SW 1271 (cell line): ENCODE measurements at regions not wholly inside any gene's neighbourhood (a gene's known extent, or its start where the extent isn't known, plus 50 kb on each side); places are given as distances from the start of the nearest gene placed in this dataset.

Source experiments
- DNase-seq, 2 experiments: peaks; one replicate each; lab custom pipeline; 2025; lab: John Stamatoyannopoulos, UW

GRCh38 chr6:170083236-170084051, 207.4 kb downstream of the DLL1 start:
- no peak for DNase-seq

DNA sequence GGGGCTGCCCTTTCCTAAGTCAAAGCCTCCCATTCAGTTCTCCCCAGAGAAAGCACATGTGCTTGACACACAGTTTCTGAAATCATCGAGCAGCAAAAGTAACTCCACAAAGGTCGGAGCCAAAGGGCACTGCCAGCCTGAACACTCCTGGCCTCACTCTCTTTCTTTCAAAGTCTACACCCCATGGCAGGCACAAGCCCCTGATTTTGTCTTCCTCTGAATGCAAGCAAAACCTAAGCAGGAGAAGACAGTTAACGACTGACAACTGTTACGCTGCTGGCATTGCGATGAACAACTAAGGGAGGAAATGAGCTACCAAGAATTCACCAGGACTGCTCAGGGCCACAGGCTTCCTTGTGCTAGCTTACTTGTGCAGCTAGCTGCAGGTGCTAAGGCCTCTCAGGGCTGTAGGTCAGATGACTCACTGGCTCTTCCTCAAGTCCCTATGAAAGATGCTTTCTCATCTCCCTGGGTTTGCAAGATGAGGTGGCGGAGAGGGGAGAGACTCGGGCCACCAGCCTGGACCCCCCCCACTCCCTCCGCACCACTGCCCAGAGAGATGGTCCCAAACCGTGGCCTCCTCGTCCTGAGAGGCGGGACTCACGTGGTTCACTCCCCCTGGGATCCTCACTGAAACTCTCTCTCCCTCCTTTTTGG, 208.2 kb downstream of the DLL1 start:
- DNase-seq: no peak

- DNase-seq: no peak
Measured at GRCh38 chr6:170082067-170082466, 208.8 kb downstream of the DLL1 start.

DNA sequence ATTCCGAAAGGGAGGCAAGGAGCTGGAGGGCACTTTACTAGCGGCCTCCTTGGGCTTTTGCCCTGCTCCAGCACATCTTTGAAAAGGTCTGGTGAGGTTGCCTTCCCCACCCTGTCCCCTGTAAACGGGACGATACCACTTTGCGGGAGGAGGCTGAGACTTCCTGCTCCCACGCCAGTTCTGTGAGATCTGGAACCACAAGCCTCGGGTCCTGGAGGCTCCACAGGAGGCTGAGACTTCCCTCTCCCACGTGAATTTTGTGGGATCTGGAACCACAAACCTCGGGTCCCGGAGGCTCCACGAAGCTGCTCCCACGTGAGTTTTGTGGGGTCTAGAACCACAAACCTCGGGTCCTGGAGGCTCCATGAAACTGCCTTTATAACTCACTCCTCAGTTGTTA, 209.3 kb downstream of the DLL1 start:
- no peak for DNase-seq

GRCh38 chr6:170080828-170081371, 210.0 kb downstream of the DLL1 start:
- DNase-seq: no peak

- no peak for DNase-seq
Measured at GRCh38 chr6:170080169-170080827, 210.6 kb downstream of the DLL1 start.

GRCh38 chr6:170076466-170077165, 214.3 kb downstream of the DLL1 start:
- no peak for DNase-seq

- no peak for DNase-seq
Measured at GRCh38 chr6:170075659-170076223, 215.1 kb downstream of the DLL1 start.

DNA sequence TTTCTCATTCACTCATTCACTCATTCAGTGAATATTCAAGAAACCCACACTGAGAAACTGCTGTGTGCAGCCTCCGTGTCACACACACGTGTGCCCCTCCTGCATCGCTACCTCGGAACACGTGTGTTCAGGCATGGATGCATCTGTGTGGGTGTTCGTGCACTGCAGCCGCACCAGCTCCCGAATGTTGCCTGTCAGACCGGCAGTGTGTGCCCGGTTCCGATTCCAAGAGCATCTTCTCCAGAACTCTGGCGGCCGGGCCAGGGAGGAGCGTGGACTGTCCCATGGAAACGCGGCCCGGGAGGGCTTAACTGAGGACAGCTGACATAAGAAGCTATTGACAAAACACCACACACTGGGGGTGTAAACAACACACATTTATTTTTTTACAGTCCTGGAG, 216.0 kb downstream of the DLL1 start:
- DNase-seq: no peak

GRCh38 chr6:170074435-170074834, 216.4 kb downstream of the DLL1 start:
- DNase-seq: no peak

DNA sequence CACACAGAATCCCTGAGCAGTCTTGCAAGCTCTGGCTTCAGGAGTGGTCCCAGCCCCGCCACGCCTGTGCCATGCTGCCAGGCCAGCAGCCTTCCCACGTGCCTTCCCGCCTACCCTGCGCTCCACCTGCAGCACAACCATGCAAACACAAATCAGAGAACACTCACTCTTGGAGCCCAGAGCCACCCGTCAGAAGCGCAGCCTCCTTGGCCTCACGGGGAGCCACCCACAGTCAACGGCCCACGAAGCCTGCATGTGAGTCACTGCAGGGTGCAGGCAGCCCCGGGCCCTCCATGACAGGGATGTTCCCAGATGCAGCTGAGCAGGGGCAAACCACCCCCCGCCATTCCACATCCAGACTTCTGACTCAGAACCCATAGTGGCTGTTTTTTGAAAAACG, 217.0 kb downstream of the DLL1 start:
- no peak for DNase-seq

DNA sequence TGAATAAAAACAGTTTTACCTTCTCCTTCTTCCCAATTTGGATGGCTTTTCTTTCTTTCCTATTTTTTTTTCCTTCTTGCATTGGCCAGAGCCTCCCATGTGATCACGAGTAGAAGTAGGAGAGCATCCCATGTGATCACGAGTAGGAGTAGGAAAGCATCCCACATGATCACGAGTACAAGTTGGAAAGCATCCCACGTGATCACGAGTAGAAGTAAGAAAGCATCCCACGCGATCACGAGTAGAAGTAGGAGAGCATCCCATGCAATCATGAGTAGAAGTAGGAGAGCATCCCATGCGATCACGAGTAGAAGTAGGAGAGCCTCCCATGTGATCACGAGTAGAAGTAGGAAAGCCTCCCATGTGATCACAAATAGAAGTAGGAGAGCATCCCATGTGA, 218.6 kb downstream of the DLL1 start:
- DNase-seq: no peak

DNA sequence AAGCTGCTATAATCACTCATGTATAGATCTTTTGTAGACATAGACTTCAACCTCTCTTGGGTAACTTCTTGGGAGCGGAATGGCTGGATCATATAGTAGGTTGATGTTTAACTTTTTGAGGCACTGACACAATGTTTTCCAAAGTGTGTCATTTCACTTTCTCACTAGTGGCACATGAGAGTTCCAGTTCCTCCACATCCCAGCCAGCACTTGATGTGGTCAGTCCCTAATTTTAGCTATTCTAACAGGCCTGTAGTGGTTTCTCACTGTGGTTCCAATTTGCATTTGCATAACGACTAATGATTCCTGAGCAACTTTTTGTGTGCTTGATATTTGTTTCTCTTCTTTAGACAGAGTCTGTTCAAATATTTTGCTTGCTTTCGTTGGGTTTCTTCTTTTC, 221.3 kb downstream of the DLL1 start:
- DNase-seq: no peak

- DNase-seq: no peak
Measured at GRCh38 chr6:170068496-170068895, 222.4 kb downstream of the DLL1 start.

GRCh38 chr6:170067923-170068360, 222.9 kb downstream of the DLL1 start:
- DNase-seq: no peak

DNA sequence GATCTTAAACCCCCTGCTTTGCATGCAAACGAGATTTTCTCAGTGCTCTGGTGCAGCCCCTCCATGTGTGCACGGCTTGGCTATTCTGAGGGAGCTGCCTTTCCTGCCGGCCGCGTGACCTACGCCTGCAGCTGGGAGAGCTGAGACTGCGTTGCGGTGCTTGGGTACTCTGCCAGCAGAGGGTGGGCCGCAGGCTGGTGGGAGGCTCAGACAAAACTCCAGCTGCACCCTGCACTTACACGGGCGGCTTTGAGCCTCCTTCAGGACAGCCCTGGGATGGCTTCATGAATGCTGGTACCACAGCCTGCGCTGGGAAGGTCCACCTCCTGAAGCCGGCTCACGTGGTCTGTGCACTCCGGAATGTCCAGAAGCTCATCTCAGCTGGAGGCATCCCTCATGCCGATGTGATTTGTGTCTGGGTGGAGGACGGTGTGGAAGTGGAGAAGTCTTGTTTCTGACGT, 223.7 kb downstream of the DLL1 start:
- no peak for DNase-seq

GRCh38 chr6:170066679-170067078, 224.2 kb downstream of the DLL1 start:
- no peak for DNase-seq

GRCh38 chr6:170063851-170064602, 226.9 kb downstream of the DLL1 start:
- DNase-seq: no peak

GRCh38 chr6:170063431-170063830, 227.4 kb downstream of the DLL1 start:
- no peak for DNase-seq

- no peak for DNase-seq
Measured at GRCh38 chr6:170062915-170063241, 228.0 kb downstream of the DLL1 start.
